SK-N-SH (cell line): ENCODE measurements at regions not wholly inside any gene's neighbourhood (a gene's known extent, or its start where the extent isn't known, plus 50 kb on each side); places are given as distances from the start of the nearest gene placed in this dataset.

Source experiments
- CHD2 ChIP-seq: fragments of 150-350 bp; IDR thresholded peaks from 2 replicates; pipeline ENCODE4 v1.6.1; 2018; ENCODE audit warnings: low read length; ENCODE audit not compliant: partially characterized antibody
- FOSL2 ChIP-seq: IDR thresholded peaks from 2 replicates; pipeline ENCODE4 v1.4.0; 2012; ENCODE audit warnings: low read depth, mild to moderate bottlenecking, moderate library complexity, borderline replicate concordance
- GATA2 ChIP-seq: sonication (generic); formaldehyde crosslinking; IDR thresholded peaks from 2 replicates; pipeline ENCODE4 v1.5.0; 2020; ENCODE audit warnings: mild to moderate bottlenecking, missing genetic modification reagents
- JUND ChIP-seq: IDR thresholded peaks from 2 replicates; pipeline ENCODE4 v1.4.0; 2012
- MAX ChIP-seq: IDR thresholded peaks from 2 replicates; pipeline ENCODE4 v1.4.0; 2012; ENCODE audit warnings: low read depth
- NRF1 ChIP-seq: IDR thresholded peaks from 2 replicates; pipeline ENCODE4 v1.6.1; 2012; ENCODE audit warnings: low read depth, mild to moderate bottlenecking, low read length
- RAD21 ChIP-seq: IDR thresholded peaks from 2 replicates; pipeline ENCODE4 v1.6.1; 2012; ENCODE audit warnings: mild to moderate bottlenecking, low read length
- RFX5 ChIP-seq: IDR thresholded peaks from 2 replicates; pipeline ENCODE4 v1.6.1; 2012; ENCODE audit warnings: mild to moderate bottlenecking, improper control_type of control experiment, low read length
- SIN3A ChIP-seq: IDR thresholded peaks from 2 replicates; pipeline ENCODE4 v1.6.1; 2012; ENCODE audit warnings: low read depth, mild to moderate bottlenecking, low read length, moderate library complexity, borderline replicate concordance
- SMC3 ChIP-seq: IDR thresholded peaks from 2 replicates; pipeline ENCODE4 v1.6.1; 2012; ENCODE audit warnings: low read depth, low read length, improper control_type of control experiment
- TAF1 ChIP-seq: IDR thresholded peaks from 2 replicates; pipeline ENCODE4 v1.6.1; 2012; ENCODE audit warnings: low read depth, mild to moderate bottlenecking, low read length, moderate library complexity, borderline replicate concordance
- TF ChIP-seq, protein P1 (sequence below): IDR thresholded peaks from 2 replicates; pipeline ENCODE4 v1.6.1; 2012; ENCODE audit warnings: mild to moderate bottlenecking, low read depth, low read length, moderate library complexity
- TF ChIP-seq, protein P2 (sequence below): fragments of 200-600 bp; sonication (generic); IDR thresholded peaks from 2 replicates; pipeline ENCODE4 v1.6.1; 2017; ENCODE audit warnings: antibody characterized with exemption, mild to moderate bottlenecking, moderate library complexity

DNA sequence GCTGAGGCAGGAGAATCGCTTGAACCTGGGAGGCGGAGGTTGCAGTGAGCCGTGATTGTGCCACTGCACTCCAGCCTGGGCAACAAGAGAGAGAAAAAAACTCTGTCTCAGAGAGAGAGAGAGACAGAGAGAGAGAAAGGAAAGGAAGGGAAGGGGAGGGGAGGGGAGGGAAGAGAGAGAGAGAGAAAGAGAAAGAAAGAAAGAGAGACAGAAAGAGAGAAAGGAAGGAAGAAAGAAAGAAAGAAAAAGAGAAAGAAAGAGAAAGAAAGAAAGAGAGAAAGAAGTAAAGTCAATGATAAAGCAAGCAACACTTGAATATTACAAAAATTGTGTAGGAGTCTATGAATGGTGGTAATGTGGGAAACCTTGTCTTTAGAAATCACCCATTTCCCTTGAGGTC is 133.6 kb upstream of the MSX2 start:
- TF ChIP-seq RFX5: no peak
- TF ChIP-seq SMC3: no peak
- no peak for TF ChIP-seq NRF1
- TF ChIP-seq, protein P1, sequence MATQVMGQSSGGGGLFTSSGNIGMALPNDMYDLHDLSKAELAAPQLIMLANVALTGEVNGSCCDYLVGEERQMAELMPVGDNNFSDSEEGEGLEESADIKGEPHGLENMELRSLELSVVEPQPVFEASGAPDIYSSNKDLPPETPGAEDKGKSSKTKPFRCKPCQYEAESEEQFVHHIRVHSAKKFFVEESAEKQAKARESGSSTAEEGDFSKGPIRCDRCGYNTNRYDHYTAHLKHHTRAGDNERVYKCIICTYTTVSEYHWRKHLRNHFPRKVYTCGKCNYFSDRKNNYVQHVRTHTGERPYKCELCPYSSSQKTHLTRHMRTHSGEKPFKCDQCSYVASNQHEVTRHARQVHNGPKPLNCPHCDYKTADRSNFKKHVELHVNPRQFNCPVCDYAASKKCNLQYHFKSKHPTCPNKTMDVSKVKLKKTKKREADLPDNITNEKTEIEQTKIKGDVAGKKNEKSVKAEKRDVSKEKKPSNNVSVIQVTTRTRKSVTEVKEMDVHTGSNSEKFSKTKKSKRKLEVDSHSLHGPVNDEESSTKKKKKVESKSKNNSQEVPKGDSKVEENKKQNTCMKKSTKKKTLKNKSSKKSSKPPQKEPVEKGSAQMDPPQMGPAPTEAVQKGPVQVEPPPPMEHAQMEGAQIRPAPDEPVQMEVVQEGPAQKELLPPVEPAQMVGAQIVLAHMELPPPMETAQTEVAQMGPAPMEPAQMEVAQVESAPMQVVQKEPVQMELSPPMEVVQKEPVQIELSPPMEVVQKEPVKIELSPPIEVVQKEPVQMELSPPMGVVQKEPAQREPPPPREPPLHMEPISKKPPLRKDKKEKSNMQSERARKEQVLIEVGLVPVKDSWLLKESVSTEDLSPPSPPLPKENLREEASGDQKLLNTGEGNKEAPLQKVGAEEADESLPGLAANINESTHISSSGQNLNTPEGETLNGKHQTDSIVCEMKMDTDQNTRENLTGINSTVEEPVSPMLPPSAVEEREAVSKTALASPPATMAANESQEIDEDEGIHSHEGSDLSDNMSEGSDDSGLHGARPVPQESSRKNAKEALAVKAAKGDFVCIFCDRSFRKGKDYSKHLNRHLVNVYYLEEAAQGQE: no peak
- no peak for TF ChIP-seq SIN3A
- TF ChIP-seq, protein P2, sequence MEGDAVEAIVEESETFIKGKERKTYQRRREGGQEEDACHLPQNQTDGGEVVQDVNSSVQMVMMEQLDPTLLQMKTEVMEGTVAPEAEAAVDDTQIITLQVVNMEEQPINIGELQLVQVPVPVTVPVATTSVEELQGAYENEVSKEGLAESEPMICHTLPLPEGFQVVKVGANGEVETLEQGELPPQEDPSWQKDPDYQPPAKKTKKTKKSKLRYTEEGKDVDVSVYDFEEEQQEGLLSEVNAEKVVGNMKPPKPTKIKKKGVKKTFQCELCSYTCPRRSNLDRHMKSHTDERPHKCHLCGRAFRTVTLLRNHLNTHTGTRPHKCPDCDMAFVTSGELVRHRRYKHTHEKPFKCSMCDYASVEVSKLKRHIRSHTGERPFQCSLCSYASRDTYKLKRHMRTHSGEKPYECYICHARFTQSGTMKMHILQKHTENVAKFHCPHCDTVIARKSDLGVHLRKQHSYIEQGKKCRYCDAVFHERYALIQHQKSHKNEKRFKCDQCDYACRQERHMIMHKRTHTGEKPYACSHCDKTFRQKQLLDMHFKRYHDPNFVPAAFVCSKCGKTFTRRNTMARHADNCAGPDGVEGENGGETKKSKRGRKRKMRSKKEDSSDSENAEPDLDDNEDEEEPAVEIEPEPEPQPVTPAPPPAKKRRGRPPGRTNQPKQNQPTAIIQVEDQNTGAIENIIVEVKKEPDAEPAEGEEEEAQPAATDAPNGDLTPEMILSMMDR: no peak
- TF ChIP-seq RAD21: no peak
- no peak for TF ChIP-seq TAF1
- no peak for TF ChIP-seq GATA2 (CRISPR knock-in tag)
- TF ChIP-seq MAX: no peak
- no peak for TF ChIP-seq FOSL2
- TF ChIP-seq JUND: no peak
- TF ChIP-seq CHD2: no peak
